ENCODE measurements at regions not wholly inside any gene's neighbourhood (a gene's known extent, or its start where the extent isn't known, plus 50 kb on each side); places are given as distances from the start of the nearest gene placed in this dataset.
"Not testable (repeated sequence)": the region's sequence is repeated elsewhere in the genome, so short reads cannot be mapped to it uniquely, and the experiment has no call there.

DNA sequence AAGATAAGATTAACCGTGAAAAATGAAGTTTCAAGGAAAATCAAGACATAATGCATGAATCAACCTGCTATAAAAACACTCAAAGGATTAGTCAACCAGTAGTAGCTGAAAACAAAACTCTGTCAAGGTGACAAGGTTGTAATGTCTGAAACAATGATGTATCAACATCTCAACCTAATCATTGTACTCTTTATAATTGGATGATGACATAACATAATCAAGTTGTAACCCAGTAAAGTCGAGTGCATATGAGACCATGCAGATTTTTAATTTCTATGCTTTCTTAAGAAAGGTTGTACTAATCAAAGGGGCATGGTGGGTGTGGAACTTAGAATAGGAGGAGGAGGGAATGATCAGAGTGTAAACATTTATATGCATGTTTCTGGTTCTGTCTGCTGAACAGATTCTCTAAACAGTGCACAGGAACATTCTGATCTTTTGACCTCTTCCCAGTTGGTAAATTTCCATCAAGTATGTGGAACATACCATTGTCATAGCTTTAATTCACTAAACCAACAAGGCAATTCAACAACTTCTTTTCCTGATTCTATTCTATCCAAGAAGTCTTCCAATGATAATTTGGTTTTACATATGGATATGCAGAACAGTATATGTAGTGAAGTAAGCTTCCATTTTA is 253.7 kb downstream of the TTC6 start:
- no peak for DNase-seq

DNA sequence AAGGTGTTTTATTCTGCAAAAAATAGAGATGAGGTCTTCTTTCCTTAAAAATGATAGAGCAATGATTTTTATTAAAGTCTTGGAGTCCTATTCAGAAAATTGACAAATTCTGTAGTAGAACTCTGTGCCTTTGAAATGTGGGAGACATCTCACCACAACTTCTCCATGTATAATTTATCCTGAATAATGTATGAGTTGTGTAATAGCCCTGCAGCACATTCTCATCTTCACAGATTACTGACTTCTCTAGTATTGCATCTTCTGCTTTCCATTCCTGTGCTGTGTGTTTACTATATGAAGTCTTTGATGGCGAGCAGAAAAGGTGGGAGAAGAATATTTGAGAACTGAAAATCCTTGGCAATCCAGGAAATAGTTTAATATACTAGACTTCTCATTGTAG is 255.6 kb downstream of the TTC6 start:
- no peak for DNase-seq

DNA sequence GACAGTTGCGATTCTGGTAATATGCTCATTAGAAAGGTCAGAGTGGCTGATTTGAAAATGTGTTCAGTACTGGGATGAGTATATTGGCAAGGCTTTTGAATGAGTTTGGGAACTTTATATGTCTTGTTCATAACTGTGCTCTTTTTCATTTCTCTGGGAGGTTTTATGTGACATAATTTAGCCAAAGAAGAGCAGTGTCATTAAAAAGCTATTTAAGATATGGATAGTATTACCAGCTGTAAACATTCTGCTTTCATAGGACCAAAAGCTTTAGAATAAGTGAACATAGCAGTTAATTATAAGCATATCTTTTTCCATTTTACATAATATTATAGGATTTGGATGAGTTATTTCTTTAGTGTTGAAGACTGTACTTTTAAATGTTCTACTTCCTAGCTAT is 260.4 kb downstream of the TTC6 start:
- no peak for DNase-seq

DNA sequence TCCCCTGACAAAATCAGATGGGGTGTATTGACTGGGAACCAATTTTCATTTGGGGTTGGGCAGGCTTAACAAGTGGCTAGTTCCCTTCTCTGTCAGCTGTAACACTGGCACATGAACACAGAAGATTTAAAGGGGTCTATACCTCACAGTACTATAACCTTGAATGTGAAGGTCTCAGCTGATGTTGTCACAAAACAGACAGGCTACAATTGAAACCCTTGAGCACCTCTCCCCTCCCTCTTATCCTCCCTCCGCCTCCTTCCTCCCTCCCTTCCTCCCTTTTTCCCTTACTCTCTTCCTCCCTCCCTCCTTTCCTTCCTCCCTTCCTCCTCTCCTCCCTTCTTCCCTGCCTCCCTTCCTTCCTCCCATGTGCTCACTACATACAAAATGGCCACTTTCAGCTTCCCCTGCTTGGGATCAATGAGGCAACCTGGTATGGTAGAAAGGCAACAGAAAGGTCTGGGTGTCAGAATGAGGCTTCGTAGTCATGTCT is 262.4 kb downstream of the TTC6 start:
- DNase-seq: no peak

DNA sequence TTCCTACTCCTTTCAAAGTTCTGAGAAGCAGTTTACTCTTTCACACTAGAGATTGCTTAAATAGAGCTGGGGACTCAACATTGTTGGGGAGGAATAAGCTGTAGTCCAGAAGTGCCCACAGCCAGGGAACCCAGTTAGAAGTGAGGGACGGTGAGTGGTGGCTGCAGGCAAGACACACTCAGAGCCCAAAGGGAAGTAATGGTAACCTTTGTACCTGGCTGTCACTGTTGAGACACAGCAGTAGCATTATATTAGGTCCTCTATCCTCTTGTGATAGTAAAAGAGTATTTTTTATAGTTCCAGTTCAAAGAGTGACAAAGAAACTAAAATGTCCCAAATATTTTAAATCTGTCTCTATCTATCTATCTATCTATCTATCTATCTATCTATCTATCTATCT is 263.3 kb downstream of the TTC6 start:
- DNase-seq: no peak

DNA sequence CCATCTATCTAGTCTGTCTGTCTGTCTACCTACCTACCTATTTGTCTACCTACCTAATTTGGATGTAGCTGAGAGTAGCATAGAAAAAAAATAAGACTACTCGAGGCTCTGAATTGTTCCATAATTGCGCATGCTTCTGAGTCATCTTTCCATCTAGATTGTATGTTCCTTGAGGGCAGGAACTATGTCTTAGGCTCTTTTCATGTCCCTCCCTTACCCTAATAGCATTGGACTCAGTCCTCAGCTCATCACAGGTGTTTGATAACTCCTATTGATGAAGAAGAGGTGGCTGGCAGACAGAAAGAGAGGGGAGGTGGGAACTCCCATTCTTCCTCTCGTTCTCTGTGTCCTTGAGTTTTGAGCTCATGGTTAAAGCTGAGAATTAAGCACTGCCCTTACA is 263.7 kb downstream of the TTC6 start:
- DNase-seq: no peak

DNA sequence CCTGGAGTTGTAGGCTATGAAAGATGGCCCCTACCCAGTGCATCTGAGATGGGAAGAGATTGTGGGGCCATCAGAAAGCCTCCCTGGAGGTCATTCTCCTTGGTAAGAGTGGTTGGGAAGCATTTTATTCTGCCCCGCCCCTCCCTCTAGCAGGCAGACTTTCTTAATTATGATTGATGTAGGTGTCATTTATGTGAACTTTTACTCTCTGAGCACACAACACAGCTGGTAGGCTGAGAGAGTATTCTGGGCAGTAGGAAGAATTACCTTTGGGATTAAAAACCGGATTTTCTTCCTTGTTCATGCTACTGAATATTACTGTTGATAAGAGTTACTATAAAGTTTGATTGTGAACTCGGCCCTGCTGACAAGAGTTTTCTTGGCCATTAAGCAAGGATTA is 266.8 kb downstream of the TTC6 start:
- no peak for DNase-seq

DNA sequence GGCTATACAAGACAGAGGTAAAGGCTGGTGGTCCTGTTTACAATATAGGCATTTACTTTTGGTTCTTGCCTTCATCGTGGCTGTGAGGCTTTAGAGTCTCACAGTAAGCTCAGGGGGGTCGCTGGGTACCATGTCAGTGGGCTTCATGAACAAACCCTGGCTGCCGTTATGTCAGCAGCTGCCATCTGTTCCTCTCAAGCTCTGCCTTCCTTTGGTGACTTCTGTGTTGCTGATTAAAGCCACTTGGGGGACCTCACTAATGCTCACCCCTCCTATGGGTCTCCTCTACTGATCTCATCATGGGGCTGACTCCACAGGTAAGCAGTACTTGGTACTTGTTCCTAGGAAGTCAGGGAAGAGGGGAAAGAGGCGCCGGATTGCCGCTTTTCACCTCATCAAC is 268.7 kb downstream of the TTC6 start:
- DNase-seq: no peak

DNA sequence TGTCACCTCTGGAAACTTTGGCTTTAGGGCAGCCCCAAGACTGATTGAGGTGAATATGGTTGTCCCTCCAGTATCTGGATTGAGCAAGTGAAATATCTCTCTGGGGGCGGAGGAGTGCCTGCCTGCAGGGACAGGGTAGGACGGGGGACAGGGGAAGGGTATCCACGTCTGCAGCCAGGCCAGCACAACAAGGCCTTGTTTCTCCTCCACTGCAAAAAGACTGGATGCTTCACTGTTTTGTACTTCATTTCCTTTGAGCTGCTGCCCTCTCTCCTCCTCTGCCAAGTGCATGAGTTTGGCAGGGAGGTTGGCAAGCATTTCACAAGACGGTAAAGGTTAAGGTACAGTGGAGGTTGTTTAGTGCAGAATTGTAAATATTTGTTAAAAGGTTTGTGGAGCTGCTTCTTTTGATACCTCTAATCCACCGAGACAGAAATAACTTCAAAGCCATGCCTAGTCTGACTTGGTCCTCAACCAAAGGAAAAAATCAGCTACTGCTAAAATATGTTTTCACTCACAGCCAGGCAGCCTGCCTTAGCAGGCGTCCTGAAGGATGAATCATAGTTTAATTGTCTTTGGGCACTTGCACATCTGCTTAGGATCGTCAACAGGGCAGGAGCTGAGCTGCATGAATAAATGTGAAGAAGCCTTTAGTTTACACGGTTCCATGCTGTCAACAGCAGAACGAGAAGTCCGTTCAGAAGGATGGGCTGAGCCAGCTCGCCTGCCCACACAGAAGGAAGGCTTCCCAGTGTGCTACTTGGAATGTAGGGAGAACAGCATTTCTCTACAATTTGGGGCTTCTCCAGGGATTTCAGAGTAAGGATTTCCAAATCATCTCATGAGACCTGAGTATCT is 269.7 kb downstream of the TTC6 start:
- DNase-seq: no peak

DNA sequence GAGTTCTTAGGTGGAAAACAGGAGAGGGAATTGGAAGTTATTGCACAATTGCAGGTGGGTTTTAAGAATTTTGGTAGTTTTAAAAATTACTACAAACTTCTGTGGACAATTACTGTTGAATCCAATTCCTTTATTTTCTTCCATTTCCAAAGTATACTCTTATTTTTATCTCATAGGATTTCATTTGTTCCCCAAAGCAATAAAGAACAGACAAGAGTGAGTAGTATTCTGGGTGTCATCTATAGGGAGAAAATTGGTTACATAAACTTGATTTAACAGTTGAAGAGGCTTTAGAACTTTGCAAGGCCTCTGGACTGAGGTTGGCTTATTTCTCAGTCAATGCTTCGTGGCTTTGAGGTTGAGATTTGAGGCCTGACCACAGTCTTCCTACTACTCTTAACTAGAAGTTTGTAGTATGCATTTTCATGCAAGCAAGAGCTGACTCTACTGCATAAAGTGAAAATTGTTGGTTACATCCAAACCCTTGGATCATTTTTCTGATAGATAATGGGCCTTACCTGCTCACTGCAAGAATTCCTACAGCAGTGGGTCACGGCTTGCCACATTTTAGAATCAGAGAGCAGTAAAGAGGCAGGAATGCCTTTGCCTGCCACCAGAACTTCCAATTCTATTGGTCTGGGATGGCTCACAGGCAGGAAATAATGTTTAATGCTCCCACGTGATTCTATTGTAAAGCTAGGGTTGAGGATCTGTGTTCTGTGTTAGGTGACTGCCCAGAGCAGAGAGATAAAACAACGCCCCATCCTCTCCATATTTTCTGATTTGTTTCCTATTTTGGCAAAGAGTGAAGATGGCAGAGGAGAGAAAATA is 270.5 kb downstream of the TTC6 start:
- DNase-seq: no peak

DNA sequence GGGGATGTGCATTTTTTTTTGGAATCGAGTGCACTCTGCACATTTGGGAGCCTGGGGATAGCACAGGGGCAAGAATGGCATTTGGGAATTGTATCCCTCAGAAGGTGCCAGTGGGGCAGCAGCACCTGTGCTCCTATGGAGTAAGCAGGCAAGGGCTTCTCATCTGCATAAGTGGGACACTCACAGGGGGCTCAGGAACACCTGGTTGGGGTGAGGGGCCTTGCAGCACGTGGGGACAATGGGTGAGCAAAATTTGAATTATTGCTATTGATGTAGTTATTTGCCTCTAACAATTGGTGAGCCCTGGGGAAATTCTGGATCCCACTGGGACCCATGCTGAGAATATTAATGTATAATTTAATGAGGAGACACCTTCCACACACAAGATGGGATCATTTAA is 274.2 kb downstream of the TTC6 start:
- DNase-seq: no peak

DNA sequence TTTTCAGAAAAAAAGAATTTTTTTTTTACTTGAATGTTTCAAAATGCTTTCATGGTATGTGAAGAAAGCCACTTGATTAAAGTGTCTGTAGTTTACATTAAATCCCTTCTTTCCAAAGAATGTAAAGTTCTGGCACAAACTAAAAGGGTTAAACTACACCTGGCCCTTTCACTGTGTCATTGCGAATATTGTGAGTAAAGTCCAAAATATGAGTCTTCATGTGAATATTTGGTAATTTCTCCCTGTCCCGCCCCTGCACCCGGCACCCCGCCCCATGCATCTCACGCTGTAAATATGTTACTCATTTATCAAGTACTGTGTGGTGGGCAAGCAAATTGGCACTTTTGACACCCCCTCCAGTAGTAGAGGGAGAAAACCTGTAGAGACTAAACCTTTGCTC is 274.7 kb downstream of the TTC6 start:
- DNase-seq: no peak

DNA sequence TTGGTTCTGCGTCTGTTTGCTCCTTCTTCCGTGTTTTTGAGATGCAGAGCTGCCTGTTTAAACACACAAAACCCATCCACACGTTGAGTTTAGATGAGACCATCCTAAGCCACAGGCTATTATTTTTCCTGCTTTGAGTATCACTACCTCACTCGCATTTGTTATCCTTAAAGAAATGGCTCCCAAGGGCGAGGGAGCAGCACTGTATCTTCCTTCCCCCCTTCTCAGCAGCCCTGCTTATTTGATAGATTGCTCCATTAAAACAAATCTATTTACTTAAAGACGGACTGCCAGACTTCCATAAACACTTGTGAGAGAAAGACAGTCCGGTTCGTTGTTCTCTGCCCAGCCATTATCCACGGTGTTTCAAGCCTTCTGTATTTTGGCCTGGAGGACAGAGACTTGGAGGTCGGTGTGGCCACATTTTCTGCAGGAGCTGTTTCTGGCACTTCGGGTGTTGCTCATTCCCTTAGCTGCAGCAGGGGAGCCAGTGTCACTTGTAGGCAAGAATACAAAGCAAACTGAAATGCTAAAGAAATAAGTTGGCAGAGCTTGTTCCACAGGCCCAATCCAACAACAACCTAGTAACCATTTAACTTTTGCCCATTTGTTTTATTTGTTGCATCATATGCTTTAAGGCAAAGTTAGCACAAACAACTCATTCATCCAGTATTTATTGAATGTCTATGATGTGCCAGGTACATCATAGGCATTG is 275.4 kb downstream of the TTC6 start:
- DNase-seq: no peak

DNA sequence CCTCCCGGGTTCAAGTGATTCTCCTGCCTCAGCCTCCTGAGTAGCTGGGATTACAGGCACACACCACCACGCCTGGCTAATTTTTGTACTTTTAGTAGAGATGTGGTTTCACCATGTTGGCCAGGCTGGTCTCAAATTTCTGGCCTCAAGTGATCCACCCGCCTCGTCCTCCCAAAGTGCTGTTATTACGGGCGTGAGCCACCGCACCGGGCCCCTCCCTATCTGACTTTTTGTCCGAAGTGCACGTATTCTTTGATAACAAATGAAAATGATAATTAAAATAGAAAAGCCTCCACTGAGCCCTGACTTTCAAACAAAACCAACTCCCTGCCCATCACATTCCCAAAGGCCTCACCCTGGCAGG is 278.6 kb downstream of the TTC6 start:
- DNase-seq: not testable (repeated sequence)

DNA sequence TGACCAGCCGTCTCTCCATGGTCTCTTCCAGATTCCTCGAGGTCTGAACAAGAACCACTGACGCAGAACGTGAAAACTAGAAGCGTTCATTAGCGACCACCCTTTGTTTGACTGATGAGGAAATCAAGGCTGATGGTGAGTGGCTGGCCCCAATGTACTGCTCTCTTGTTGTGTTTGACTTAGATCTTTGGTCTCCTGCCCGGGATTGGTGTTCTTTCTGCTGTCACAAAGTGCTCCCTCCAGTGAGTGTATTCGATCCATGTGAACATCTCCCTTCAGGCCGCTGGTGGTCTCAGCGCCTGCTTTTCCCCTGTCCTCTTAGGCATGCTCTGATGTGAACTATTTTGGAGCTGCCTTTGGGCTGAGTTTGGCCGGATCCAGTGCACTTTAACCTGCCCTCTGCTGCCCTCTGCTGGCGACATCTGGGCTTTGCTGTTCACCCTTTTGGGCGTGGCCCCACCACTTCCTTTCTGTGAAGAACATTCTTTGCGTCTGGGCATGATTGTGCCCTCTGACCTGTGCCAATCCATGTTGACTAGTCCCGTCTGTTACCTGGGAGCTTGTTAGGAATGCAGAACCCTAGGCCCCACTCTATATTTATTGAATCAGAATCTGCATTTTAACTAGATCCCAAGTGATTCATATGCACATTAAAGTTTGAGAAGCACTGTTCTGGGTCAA is 279.1 kb downstream of the TTC6 start:
- DNase-seq: peak; percentile 77

DNA sequence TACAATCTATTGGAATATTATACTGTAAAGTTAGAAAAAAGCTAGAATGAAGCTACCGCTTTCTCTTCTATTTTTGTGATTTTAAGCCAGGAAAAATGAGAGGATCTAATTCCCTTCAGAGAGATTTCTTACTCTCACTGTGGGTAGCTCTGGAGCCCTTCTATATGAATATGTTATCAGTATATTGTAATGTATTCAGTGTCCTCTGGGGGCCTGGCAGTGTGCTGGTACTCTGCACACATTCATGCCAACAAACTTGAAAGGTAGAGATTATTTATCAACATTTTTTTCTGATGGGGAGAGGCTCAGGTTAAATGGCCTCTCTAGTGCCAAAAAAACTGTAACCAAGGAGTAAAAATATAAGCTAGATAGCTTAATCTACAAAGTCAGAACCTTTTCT is 292.8 kb downstream of the TTC6 start:
- no peak for DNase-seq

DNA sequence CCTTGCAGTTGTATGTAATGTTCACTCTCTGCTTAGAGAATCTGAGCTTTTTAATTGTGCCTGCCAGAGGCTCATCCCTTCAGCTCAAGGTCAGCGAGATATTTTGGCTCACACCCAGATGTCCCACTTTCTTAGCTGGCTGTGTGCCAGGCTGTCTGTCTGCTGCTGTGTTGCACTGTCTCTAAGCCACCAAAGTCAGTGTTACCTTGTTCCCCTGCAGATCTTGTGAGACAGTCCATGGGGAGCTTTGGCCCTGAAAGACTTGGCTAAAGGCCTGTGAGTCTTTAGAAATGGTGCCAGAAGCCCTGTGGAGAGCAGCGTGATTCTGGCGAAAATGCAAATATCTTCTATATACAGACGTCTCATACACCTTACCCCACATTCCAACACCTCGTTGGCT is 293.7 kb downstream of the TTC6 start:
- DNase-seq: no peak

DNA sequence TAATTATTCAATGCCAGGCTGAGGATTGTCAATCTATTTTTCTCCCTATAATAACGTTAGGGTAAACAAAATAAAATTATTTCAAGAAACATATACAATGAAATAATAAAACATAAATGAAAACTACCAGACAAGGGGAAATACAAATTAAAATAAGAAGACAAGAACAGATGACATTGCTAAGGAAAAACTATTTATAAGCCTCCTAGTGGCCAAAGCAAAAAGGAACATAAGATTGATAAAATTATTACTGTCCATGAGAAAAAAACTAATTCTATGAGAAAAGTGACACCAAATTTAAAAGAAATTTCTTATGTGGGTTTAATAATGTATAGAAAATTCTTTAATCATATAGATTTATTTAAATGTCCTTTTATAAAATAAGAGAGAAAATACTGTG is 294.7 kb downstream of the TTC6 start:
- DNase-seq: no peak

DNA sequence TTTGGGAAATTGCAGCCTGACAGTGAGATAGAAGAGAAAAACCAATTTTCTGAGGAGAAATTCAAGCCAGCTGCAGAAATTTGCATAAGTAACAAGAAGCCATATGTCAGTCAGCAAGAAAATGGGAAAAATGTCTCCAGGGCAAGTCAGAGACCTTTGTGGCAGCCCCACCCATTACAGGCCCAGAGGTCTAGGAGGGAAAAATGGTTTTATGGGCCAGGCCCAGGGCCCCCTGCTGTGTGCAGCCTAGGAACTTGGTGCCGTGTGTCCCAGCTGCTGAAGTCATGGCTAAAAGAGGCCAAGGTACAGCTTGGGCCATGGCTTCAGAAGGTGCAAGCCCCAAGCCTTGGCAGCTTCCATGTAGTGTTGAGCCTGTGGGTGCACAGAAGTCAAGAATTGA is 296.1 kb downstream of the TTC6 start:
- not testable (repeated sequence) for DNase-seq

DNA sequence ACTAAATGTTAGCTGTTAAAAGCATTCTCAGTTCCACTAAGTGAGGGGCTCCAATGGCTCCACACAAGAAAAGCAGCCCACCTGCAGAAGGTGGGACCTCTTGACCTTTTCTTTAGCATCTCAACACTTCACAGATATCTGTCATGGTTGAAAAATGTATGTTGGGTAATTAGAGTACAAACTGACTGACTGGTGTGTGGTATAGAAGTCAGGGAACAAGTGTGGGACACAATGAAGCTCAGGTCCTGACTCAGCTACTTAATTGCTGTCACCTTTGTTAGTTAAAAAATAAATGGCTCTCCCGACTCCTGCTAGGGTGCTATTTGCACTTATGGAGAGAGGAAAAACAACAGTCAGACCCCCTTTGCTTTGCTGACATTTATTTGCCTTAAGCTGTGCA is 299.0 kb downstream of the TTC6 start:
- DNase-seq: no peak

DNA sequence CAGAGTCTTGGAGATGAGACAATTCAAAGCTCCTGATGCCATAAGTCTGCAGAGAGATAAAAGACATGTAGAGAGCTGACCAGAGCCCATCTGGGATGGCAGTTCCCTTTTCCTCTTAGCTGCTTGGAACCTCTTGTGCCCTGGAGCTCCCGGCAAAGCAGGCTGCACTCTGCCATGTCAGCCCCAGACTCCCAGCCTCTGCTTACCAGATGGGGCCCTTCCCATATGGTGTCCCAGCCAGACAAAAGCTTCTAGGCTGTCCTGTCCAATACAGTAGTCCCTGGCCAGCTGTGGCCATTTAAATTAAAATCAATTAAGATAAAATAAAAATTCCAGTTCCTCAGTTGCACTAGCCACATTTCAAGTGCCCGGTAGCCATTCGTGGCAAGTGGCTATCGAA is 303.9 kb downstream of the TTC6 start:
- no peak for DNase-seq

DNA sequence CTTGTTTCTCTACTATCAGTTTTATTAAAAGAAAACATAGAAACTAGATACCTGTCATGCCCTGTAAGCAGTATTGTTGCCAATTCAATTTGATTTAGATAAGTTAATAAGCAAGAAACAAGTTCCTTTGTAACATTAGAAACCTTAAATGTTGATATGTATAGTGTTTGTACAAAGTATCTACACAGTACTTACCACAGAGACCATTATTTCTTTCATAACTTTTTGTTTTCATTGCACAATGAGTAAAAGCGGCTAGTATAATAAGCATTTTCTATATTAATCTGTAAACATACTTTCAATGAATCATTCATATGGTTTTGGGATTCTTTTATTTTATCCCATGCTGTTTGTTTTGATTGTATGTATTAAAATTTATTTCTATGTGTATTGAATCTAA is 305.1 kb downstream of the TTC6 start:
- no peak for DNase-seq
